ENCODE measurements at regions not wholly inside any gene's neighbourhood (a gene's known extent, or its start where the extent isn't known, plus 50 kb on each side); places are given as distances from the start of the nearest gene placed in this dataset.

GRCh38 chr15:27595211-27595610, 503.9 kb downstream of the OCA2 start:
- no peak overlapping the region for H3K4me3 ChIP-seq (ENCODE audit: low read depth, poor library complexity, severe bottlenecking)
- TF ChIP-seq POLR2A (IDR thresholded peaks at IDR 0.05): no peak
- TF ChIP-seq CTCF (IDR thresholded peaks at IDR 0.05): no peak
- intact Hi-C loops (cut with DNase I; ENCODE audit: low total_unique reads): no loop called here
- WGBS, 2 donors: 62 to 68% methylated on average over 8 of the region's 8 CpGs
- DNase-seq (ENCODE audit: low spot score in 2 of 2): no peak

- 40 to 55% methylated on average over 3 of the region's 3 CpGs for WGBS, 2 donors
- DNase-seq (ENCODE audit: low spot score in 2 of 2): no peak
- intact Hi-C loops (cut with DNase I; ENCODE audit: low total_unique reads): no loop called here
- TF ChIP-seq CTCF (IDR thresholded peaks at IDR 0.05) (no peak), POLR2A (IDR thresholded peaks at IDR 0.05) (no peak)
- no peak overlapping the region for H3K4me3 ChIP-seq (ENCODE audit: low read depth, poor library complexity, severe bottlenecking)
Observed at GRCh38 chr15:27592036-27592760, 506.9 kb downstream of the OCA2 start.
